ENCODE measurements at regions not wholly inside any gene's neighbourhood (a gene's known extent, or its start where the extent isn't known, plus 50 kb on each side); places are given as distances from the start of the nearest gene placed in this dataset.

GRCh38 chrX:151796576-151796975, 62.0 kb downstream of the CNGA2 start:
- TF ChIP-seq CTCF (IDR thresholded peaks at IDR 0.05; ENCODE audit: low read depth, low read length, missing input control), result no peak
- no peak for TF ChIP-seq MAX (IDR thresholded peaks at IDR 0.05)
- no peak for TF ChIP-seq RAD21 (IDR thresholded peaks at IDR 0.05)
- no peak for TF ChIP-seq SP1 (IDR thresholded peaks at IDR 0.05)
- no peak for TF ChIP-seq REST (IDR thresholded peaks at IDR 0.05)
- TF ChIP-seq TAF1 (conservative IDR thresholded peaks at IDR 0.05), result no peak
- no peak for TF ChIP-seq YY1 (IDR thresholded peaks at IDR 0.05)
- no peak for TF ChIP-seq ATF3 (IDR thresholded peaks at IDR 0.05)

Data from liver (tissue), 3 donors.